HL-60 (cell line): ENCODE measurements at regions not wholly inside any gene's neighbourhood (a gene's known extent, or its start where the extent isn't known, plus 50 kb on each side); places are given as distances from the start of the nearest gene placed in this dataset.

Source experiments
- DNase-seq, 2 experiments: peaks; one replicate each; pipeline ENCODE4 v3.0.0-alpha.2; 2010 to 2020; ENCODE audit warnings: low read depth in 1 of 2, low spot score in 1 of 2
- H3K27ac ChIP-seq: fragments of 250-450 bp; sonication (Bioruptor Pico); replicated peaks from 2 replicates; pipeline ENCODE4 v1.5.1; 2020; ENCODE audit warnings: mild to moderate bottlenecking, moderate library complexity
- H3K27me3 ChIP-seq: fragments of 250-450 bp; sonication (Bioruptor Pico); 2 replicates; pipeline ENCODE4 v1.5.1; 2021; ENCODE audit warnings: mild to moderate bottlenecking, moderate library complexity; ENCODE audit not compliant: insufficient read depth, poor library complexity, severe bottlenecking
- H3K4me3 ChIP-seq: replicated peaks from 2 replicates; pipeline ENCODE4 v1.5.1; 2011; ENCODE audit warnings: mild to moderate bottlenecking, control low read depth, low read length; ENCODE audit not compliant: insufficient read depth
- CTCF ChIP-seq: IDR thresholded peaks from one replicate; pipeline ENCODE4 v1.5.1; 2011; ENCODE audit warnings: low read length, control low read depth, inconsistent platforms; ENCODE audit not compliant: insufficient read depth
- GABPA ChIP-seq: IDR thresholded peaks from 2 replicates; pipeline ENCODE4 v1.6.1; 2012; ENCODE audit warnings: low read depth
- POLR2AphosphoS5 ChIP-seq: IDR thresholded peaks from 2 replicates; pipeline ENCODE4 v1.6.1; 2012; ENCODE audit warnings: low read depth
- REST ChIP-seq: IDR thresholded peaks from 2 replicates; pipeline ENCODE4 v1.6.1; 2012; ENCODE audit warnings: low read depth; ENCODE audit not compliant: insufficient replicate concordance
- SPI1 ChIP-seq: IDR thresholded peaks from 2 replicates; pipeline ENCODE4 v1.6.1; 2012; ENCODE audit warnings: low read depth, mild to moderate bottlenecking, borderline replicate concordance

- Histone ChIP-seq H3K27ac (no peak overlapping the region), H3K4me3 (no peak overlapping the region), H3K27me3 (no peaks in the 10 kb centered on the region)
- TF ChIP-seq REST, result no peak
- TF ChIP-seq GABPA, result no peak
- TF ChIP-seq POLR2AphosphoS5, result no peak
- no peak for TF ChIP-seq SPI1
- TF ChIP-seq CTCF, result no peak
- no peak for DNase-seq
These were observed 808.3 kb upstream of the EEF2KMT start for GRCh38 chr16:5905935-5906334.

- Histone ChIP-seq H3K27ac (no peak overlapping the region), H3K4me3 (no peak overlapping the region), H3K27me3 (no peaks in the 10 kb centered on the region)
- TF ChIP-seq GABPA (no peak), CTCF (no peak), REST (no peak), SPI1 (no peak), POLR2AphosphoS5 (no peak)
- no peak for DNase-seq
These were observed 806.2 kb upstream of the EEF2KMT start for GRCh38 chr16:5903832-5904231.

- H3K27ac ChIP-seq, result no peak overlapping the region
- H3K4me3 ChIP-seq, result no peak overlapping the region
- H3K27me3 ChIP-seq, result no peaks in the 10 kb centered on the region
- DNase-seq, result no peak
- TF ChIP-seq POLR2AphosphoS5, result no peak
- no peak for TF ChIP-seq GABPA
- TF ChIP-seq CTCF, result no peak
- TF ChIP-seq SPI1, result no peak
- TF ChIP-seq REST, result no peak
These were observed 805.6 kb upstream of the EEF2KMT start for GRCh38 chr16:5903153-5903552.
